Activated B cell treated with CpG ODN at 0.5 μM for 24 hours (primary cell): ENCODE measurements at regions not wholly inside any gene's neighbourhood (a gene's known extent, or its start where the extent isn't known, plus 50 kb on each side); places are given as distances from the start of the nearest gene placed in this dataset.

Source experiments
- ATAC-seq: fragments of 200-7000 bp; cut with Tn5 transposase; one replicate; pipeline ENCODE4 v1.10.0; 2021; ENCODE audit warnings: low read depth, mild to moderate bottlenecking, moderate library complexity
- CTCF ChIA-PET: fragments of 350-600 bp; sonication (Branson Sonifier 250); formaldehyde crosslinking; loops from one replicate; lab custom pipeline; 2021; ENCODE audit warnings: antibody characterized with exemption; lab: Charles Lee
- POLR2A ChIA-PET: fragments of 350-600 bp; sonication (Branson Sonifier 250); formaldehyde crosslinking; loops from one replicate; lab custom pipeline; 2021; ENCODE audit warnings: antibody characterized with exemption; lab: Charles Lee
- DNase-seq: peaks from one replicate; pipeline ENCODE4 v3.0.0; 2022
- H3K27ac Mint-ChIP-seq: one replicate; pipeline ENCODE4 v1.8.0; 2020; ENCODE audit warnings: mixed read lengths
- H3K27me3 Mint-ChIP-seq: one replicate; pipeline ENCODE4 v1.8.0; 2021; ENCODE audit warnings: mixed read lengths
- H3K36me3 Mint-ChIP-seq: one replicate; pipeline ENCODE4 v1.8.0; 2021; ENCODE audit warnings: low read depth, mixed read lengths
- H3K4me1 Mint-ChIP-seq: one replicate; pipeline ENCODE4 v1.8.0; 2021; ENCODE audit warnings: mixed read lengths
- H3K4me3 Mint-ChIP-seq: one replicate; pipeline ENCODE4 v1.8.0; 2020; ENCODE audit warnings: mild to moderate bottlenecking, mixed read lengths
- H3K9me3 Mint-ChIP-seq: one replicate; pipeline ENCODE4 v1.8.0; 2020; ENCODE audit warnings: mixed read lengths
- CTCF ChIP-seq: fragments of 200-600 bp; IDR thresholded peaks from one replicate; pipeline ENCODE4 v1.8.0; 2022; ENCODE audit warnings: antibody characterized with exemption, mild to moderate bottlenecking
- intact Hi-C: fragments of 100-400 bp; cut with micrococcal nuclease; formaldehyde crosslinking; loops from one replicate; pipeline ENCODE4 v1.15.1; 2024

- no peak for DNase-seq
- ChIA-PET CTCF (interaction anchor here (1.9 kb wide), 1 partner anchor 214 kb away, joined by 6 read pairs; no protein-coding TSS in a partner anchor), POLR2A (interaction anchor here (1.0 kb wide), 1 partner anchor 463 kb away, joined by 3 read pairs; no protein-coding TSS in a partner anchor)
- H3K4me1 Mint-ChIP-seq, result peaks cover 63% of the 10 kb centered on the region
- no peaks in the 10 kb centered on the region for H3K9me3 Mint-ChIP-seq
- H3K27ac Mint-ChIP-seq, result peak overlapping the region; percentile 84
- H3K4me3 Mint-ChIP-seq, result no peak overlapping the region
- intact Hi-C loops, result loop anchor here (2.0 to 5.0 kb wide), 2 partner anchors 34 to 214 kb away; no protein-coding TSS in a partner anchor
- ATAC-seq, result no peak
- H3K27me3 Mint-ChIP-seq, result no peaks in the 10 kb centered on the region
- TF ChIP-seq CTCF, result no peak
- H3K36me3 Mint-ChIP-seq, result no peaks in the 10 kb centered on the region
These were observed 256.9 kb downstream of the DLEU7 start for GRCh38 chr13:50586414-50587083.

GRCh38 chr13:50587115-50587514, 256.4 kb downstream of the DLEU7 start:
- ChIA-PET CTCF (interaction anchor here (0.7 to 1.9 kb wide), 3 partner anchors 214 to 610 kb away, joined by 3 to 6 read pairs (median 3); no protein-coding TSS in a partner anchor), POLR2A (interaction anchor here (0.8 to 2.5 kb wide), 4 partner anchors 11 to 463 kb away, joined by 3 to 7 read pairs (median 4); no protein-coding TSS in a partner anchor)
- intact Hi-C loops, result loop anchor here (2.0 to 5.0 kb wide), 2 partner anchors 35 to 214 kb away; no protein-coding TSS in a partner anchor
- ATAC-seq (peak; percentile 77), DNase-seq (no peak)
- Mint-ChIP-seq H3K36me3 (no peaks in the 10 kb centered on the region), H3K4me1 (peaks cover 64% of the 10 kb centered on the region), H3K4me3 (peak overlapping the region; percentile 53), H3K27ac (peak overlapping the region; percentile 84), H3K9me3 (no peaks in the 10 kb centered on the region), H3K27me3 (no peaks in the 10 kb centered on the region)
- no peak for TF ChIP-seq CTCF

- CTCF ChIA-PET, result interaction anchor here (0.7 to 1.9 kb wide), 3 partner anchors 213 to 610 kb away, joined by 3 to 6 read pairs (median 3); no protein-coding TSS in a partner anchor
- Mint-ChIP-seq H3K36me3 (no peaks in the 10 kb centered on the region), H3K27me3 (no peaks in the 10 kb centered on the region), H3K4me3 (peak overlapping the region; percentile 53), H3K27ac (peak overlapping the region; percentile 84), H3K4me1 (peaks cover 71% of the 10 kb centered on the region), H3K9me3 (no peaks in the 10 kb centered on the region)
- ATAC-seq (no peak), DNase-seq (no peak)
- POLR2A ChIA-PET, result interaction anchor here (0.5 to 2.5 kb wide), 8 partner anchors 11 to 464 kb away, joined by 3 to 7 read pairs (median 4); no protein-coding TSS in a partner anchor
- no peak for TF ChIP-seq CTCF
- intact Hi-C loops, result loop anchor here (2.0 to 5.0 kb wide), 2 partner anchors 36 to 213 kb away; no protein-coding TSS in a partner anchor
These were observed 255.7 kb downstream of the DLEU7 start for GRCh38 chr13:50587645-50588373.

- DNase-seq (no peak), ATAC-seq (no peak)
- Mint-ChIP-seq H3K4me1 (peaks cover 79% of the 10 kb centered on the region), H3K9me3 (no peaks in the 10 kb centered on the region), H3K27ac (peak overlapping the region; percentile 46), H3K36me3 (no peaks in the 10 kb centered on the region), H3K27me3 (no peaks in the 10 kb centered on the region), H3K4me3 (peak overlapping the region; percentile 25)
- POLR2A ChIA-PET, result interaction anchor here (0.5 to 2.5 kb wide), 5 partner anchors 12 to 463 kb away, joined by 3 to 7 read pairs (median 4); no protein-coding TSS in a partner anchor
- CTCF ChIA-PET, result interaction anchor here (1.2 kb wide), 1 partner anchor 323 kb away, joined by 3 read pairs; no protein-coding TSS in a partner anchor
- no peak for TF ChIP-seq CTCF
- intact Hi-C loops, result loop anchor here (5.0 kb wide), 1 partner anchor 36 kb away; no protein-coding TSS in a partner anchor
These were observed 254.9 kb downstream of the DLEU7 start for GRCh38 chr13:50588491-50589130.
